ENCODE measurements at regions not wholly inside any gene's neighbourhood (a gene's known extent, or its start where the extent isn't known, plus 50 kb on each side); places are given as distances from the start of the nearest gene placed in this dataset.

DNA sequence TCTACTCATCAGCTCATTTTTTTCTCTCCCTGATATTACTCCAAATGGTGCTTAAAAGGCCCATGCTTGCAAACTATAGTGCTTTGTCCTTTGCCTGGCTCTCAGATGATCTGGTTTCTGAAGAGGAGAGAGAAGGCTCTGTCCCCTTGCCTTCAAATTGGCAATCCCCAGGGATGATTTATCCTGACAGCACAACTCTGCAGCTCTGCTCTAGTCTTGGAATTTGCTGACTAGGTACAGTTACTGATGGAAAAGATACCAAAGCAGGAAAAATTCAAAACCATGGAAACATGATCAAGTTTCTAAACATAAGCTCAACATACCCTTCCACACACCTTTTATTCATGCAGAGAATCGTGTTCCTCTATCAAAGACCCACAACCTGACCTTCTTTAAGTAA is 106.7 kb upstream of the CADPS start:
- DNase-seq (no peak), ATAC-seq (no peak)
- TF ChIP-seq, protein P1, sequence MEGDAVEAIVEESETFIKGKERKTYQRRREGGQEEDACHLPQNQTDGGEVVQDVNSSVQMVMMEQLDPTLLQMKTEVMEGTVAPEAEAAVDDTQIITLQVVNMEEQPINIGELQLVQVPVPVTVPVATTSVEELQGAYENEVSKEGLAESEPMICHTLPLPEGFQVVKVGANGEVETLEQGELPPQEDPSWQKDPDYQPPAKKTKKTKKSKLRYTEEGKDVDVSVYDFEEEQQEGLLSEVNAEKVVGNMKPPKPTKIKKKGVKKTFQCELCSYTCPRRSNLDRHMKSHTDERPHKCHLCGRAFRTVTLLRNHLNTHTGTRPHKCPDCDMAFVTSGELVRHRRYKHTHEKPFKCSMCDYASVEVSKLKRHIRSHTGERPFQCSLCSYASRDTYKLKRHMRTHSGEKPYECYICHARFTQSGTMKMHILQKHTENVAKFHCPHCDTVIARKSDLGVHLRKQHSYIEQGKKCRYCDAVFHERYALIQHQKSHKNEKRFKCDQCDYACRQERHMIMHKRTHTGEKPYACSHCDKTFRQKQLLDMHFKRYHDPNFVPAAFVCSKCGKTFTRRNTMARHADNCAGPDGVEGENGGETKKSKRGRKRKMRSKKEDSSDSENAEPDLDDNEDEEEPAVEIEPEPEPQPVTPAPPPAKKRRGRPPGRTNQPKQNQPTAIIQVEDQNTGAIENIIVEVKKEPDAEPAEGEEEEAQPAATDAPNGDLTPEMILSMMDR (IDR thresholded peaks at IDR 0.05): no peak
- Histone ChIP-seq H3K4me3 (no peak overlapping the region), H3K27me3 (no peaks in the 10 kb centered on the region), H3K9me3 (no peaks in the 10 kb centered on the region), H3K27ac (no peak overlapping the region), H3K36me3 (no peaks in the 10 kb centered on the region), H3K4me1 (no peaks in the 10 kb centered on the region)
- intact Hi-C loops (cut with DNase I): no loop called here

DNA sequence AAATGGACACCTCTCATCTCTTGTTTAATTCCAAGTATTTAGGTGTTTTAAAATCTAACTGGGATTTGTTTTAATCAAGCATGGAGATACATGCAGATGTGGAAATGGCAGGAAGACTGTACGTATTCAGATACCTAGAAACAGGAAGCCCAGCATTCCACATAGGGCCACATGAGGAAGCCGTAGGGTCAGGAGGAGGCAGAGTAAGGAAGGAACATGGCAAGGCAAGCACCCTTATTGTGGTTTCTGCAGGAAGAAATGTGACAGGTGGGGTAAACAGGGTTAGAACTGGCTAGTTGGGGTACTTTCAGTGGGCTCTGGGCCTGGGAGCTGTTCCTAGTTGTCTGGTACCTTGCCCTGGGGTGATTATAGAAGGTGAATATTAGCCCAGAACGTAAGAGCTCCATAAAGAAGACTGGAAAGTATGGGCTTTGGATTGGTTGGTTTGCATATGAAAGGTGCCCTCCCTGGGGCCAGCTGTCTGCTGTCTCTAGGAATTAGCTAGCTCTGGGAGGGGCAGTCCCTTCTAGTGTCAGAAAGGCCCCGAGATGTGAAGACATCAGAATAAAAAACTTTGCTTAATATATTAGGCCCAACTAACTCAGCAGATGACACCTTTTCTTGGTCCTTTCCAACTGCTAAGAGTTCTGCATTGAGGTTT is 107.7 kb upstream of the CADPS start:
- TF ChIP-seq, protein P1 (IDR thresholded peaks at IDR 0.05): no peak
- DNase-seq (no peak), ATAC-seq (no peak)
- H3K36me3 ChIP-seq: no peaks in the 10 kb centered on the region
- no peaks in the 10 kb centered on the region for H3K27me3 ChIP-seq
- no peaks in the 10 kb centered on the region for H3K4me1 ChIP-seq
- H3K27ac ChIP-seq: no peak overlapping the region
- H3K9me3 ChIP-seq: no peaks in the 10 kb centered on the region
- intact Hi-C loops (cut with DNase I): no loop called here
- no peak overlapping the region for H3K4me3 ChIP-seq

- no peaks in the 10 kb centered on the region for H3K27me3 ChIP-seq
- intact Hi-C loops (cut with DNase I): no loop called here
- ATAC-seq: no peak
Measured at GRCh38 chr3:62986061-62986460, 110.8 kb upstream of the CADPS start.

DNA sequence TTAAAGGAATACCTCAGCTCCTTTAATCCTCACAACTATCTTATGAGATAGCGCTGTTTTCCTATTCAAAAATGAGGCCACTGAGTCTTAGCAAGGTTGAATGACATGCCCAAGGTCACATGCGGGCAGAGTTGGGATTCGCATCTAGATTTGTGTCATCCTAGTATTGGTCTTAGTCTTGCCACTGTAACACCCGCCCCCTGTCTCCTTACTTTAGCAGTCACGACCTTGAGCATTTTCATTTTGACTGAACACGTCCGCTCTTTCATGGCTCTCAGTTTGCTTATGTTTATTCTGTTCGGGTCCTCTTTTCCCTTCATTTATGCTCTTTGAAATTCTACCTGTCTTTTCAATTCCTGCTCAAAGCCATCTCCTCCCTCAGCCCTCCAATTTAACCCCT is 112.5 kb upstream of the CADPS start:
- no peaks in the 10 kb centered on the region for H3K4me1 ChIP-seq
- no peaks in the 10 kb centered on the region for H3K9me3 ChIP-seq
- DNase-seq (no peak), ATAC-seq (no peak)
- H3K4me3 ChIP-seq: no peak overlapping the region
- intact Hi-C loops (cut with DNase I): no loop called here
- no peaks in the 10 kb centered on the region for H3K27me3 ChIP-seq
- H3K36me3 ChIP-seq: no peaks in the 10 kb centered on the region
- TF ChIP-seq, protein P1 (IDR thresholded peaks at IDR 0.05): no peak
- no peak overlapping the region for H3K27ac ChIP-seq

More at GRCh38 chr3:62986061-62986460, 110.8 kb upstream of the CADPS start:
- Histone ChIP-seq H3K4me3 (no peak overlapping the region), H3K27ac (no peak overlapping the region), H3K36me3 (no peaks in the 10 kb centered on the region), H3K9me3 (no peaks in the 10 kb centered on the region), H3K4me1 (no peaks in the 10 kb centered on the region)
- TF ChIP-seq, protein P1 (IDR thresholded peaks at IDR 0.05): no peak
- DNase-seq: no peak

- TF ChIP-seq, protein P1 (IDR thresholded peaks at IDR 0.05): no peak
- no peaks in the 10 kb centered on the region for H3K4me1 ChIP-seq
- H3K27me3 ChIP-seq: no peaks in the 10 kb centered on the region
- no peaks in the 10 kb centered on the region for H3K36me3 ChIP-seq
- DNase-seq (no peak), ATAC-seq (no peak)
- H3K27ac ChIP-seq: no peak overlapping the region
- no peaks in the 10 kb centered on the region for H3K9me3 ChIP-seq
- intact Hi-C loops (cut with DNase I): no loop called here
- no peak overlapping the region for H3K4me3 ChIP-seq
Measured at GRCh38 chr3:62990704-62991413, 115.6 kb upstream of the CADPS start.
